HG02970 (cell line): ENCODE measurements at regions not wholly inside any gene's neighbourhood (a gene's known extent, or its start where the extent isn't known, plus 50 kb on each side); places are given as distances from the start of the nearest gene placed in this dataset.
"Not testable (repeated sequence)": the region's sequence is repeated elsewhere in the genome, so short reads cannot be mapped to it uniquely, and the experiment has no call there.

Experiments
- ATAC-seq: cut with Tn5 transposase; IDR thresholded peaks from one replicate; pipeline ENCODE4 v1.9.1; 2021; ENCODE audit warnings: mild to moderate bottlenecking, moderate library complexity, moderate number of reproducible peaks; ENCODE audit not compliant: unreplicated experiment, low FRiP score

DNA sequence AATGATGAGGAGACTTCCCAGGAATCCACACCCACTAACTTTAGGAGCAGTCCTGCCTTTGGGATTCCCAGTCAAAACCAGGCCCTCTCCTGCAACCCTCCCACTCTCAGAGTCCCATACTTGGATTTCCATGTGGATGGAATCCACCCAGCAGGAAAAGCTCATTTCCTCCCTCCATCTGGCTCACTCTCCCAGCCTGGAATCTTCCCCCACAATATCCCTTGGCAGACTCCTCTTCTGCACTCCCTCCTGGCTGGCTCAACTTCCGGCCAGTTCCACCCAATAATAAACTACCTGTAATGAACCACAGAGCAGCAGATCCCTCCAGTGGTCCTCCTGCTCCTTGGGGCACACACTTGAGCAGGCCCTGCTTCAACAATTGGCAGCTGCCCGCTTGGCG is 102.8 kb upstream of the EGLN3 start:
- ATAC-seq = no peak

- ATAC-seq = no peak
Observed at GRCh38 chr14:34052658-34053014, 101.8 kb upstream of the EGLN3 start.

DNA sequence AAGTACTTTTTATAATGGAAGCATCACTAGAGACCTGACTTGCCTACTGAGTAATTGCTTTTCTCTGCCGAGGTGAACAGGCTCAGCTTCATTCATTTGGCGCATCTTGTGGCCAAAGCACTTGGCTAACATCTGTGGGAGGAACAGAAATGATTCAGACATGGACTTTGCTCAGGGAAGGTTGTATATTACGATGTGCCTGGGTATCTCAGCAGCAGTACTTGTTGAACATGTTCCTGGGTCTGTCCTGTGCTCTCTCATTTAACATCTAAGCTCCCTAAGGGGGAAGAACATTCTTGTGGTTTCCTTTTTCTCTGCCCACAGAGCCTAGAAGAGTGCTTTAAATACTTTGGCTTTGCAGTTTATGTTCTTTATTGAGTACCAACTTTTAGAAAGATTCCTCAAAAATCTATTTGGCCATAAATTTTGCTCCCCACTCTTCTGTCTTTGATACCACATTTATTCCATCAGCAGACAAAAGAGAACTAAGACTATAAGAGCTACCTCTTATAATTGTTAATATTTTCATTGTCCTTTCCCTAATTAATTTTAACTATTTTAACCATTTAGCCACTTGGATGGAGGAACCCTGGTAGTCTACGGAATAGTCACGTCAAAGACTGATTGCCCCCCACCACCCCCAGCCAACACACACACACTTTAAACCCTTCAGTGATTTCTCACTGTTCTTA is 101.2 kb upstream of the EGLN3 start:
- ATAC-seq = no peak

DNA sequence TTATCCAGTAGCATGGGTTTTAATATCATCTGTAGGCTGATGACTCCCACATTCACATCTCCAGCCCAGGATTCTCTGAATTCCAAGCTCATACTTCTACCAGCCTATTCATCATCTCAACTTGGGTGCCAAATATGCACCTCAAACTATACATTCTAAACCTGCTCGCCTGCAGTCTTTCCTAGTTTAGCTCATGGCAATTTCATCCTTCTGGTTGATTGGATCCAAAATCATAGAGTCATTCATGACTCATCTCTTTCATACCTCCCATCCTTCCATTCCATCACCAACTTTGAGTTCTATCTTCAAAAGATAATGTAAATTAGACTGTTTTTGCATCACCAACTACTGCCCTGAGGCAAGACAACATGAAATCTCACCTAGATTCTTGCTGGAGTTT is 99.7 kb upstream of the EGLN3 start:
- ATAC-seq = no peak

DNA sequence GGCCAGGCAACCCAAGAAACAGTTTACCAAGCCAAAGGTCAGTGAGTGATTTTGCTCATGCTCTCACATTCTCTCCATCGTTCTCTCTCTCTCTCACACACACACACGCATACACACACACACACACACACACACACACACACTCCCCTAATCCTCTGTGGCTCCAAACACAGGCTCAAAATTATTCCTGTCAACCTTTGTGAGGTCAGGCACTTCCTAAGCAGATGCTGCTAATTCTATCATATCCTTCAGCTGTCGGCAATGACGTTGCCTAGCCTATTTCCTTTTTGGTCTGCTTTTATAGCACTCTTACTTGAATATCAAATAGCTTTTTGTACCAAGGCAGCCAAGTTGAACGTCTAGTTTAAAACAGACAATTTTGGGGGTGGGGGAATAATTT is 98.9 kb upstream of the EGLN3 start:
- no peak for ATAC-seq

- ATAC-seq = not testable (repeated sequence)
Observed at GRCh38 chr14:34049187-34049586, 98.3 kb upstream of the EGLN3 start.

GRCh38 chr14:34046799-34047520 is 96.1 kb upstream of the EGLN3 start:
- ATAC-seq = no peak

DNA sequence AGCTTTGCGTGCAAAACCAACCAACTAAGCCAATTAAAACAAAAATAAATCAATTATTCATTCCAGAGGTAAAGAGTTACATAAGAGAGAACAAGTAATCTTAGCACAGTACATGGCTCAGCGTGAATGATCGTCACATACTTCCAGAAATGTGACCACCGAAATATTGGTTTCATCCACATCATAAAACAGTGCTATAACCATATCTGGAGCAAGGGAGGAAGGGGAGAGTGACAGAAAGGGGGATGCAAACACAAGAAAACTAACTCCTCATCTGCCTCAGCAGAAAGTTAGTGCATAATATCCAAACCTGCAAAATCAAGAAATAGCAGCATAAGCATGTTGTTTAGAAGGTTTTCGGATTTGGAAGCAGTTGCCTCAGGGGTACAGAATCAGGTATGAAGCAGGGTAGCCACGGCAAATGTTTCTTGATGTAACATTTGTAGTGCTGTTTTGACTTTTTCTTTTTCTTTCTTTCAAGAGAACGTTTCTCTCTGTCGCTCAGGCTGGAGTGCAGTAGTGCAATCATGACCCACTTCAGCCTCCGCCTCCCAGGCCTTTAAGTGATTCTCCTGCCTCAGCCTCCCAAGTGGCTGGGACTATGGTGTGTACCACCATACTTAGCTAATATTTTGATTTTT is 93.9 kb upstream of the EGLN3 start:
- no peak for ATAC-seq

GRCh38 chr14:34044373-34044637 is 93.4 kb upstream of the EGLN3 start:
- no peak for ATAC-seq

- ATAC-seq = peak; percentile 68
Observed at GRCh38 chr14:34043627-34044372, 92.9 kb upstream of the EGLN3 start.

- ATAC-seq = no peak
Observed at GRCh38 chr14:34041220-34041619, 90.3 kb upstream of the EGLN3 start.

DNA sequence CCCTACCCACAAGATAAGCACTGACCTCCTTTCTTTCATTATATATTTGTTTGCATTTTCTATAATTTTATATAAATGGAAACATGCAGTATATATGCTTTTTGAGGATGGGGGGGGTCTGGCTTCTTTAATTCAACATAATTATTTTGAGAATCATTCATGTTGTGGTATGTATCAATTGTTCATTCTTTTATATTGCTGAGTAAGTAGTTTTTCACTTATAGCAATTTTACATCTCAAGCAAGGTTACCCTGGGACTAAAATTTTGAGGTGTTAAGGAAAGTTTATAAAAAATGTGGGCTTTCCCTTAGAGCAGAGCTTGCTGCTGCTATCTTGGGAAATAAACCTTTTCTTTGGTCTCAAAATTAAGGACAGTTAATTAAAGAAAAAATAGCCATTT is 89.9 kb upstream of the EGLN3 start:
- no peak for ATAC-seq

DNA sequence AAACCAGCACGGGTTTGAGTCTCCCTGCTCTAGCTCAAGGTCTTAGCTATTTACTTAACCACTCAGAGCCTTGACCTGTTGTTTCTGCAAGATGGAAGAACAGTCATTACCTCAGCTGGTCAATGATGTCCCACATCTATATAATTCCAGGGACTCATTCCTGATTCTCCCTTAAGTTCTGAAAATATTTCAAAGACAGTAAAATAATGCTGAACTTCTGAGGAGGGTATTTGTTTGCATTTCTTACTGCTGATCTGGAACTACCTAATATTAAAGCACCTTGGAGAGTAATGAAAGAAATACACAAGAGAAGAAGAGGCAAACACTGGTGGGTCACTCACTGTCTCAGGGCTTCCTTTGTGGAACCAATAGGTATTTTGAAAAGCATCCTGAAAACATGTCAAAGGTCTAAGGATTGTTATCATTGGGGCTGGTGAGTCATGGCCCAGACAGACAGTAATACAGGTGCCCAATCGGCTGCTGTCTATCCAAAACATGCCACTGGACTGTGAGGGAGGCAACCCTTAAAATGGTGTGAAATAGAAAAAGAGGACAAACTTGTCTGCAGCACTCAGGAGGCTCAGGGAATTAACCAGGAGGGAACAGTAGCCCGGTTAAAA is 88.7 kb upstream of the EGLN3 start:
- no peak for ATAC-seq

GRCh38 chr14:34038358-34039057 is 87.6 kb upstream of the EGLN3 start:
- ATAC-seq = no peak

DNA sequence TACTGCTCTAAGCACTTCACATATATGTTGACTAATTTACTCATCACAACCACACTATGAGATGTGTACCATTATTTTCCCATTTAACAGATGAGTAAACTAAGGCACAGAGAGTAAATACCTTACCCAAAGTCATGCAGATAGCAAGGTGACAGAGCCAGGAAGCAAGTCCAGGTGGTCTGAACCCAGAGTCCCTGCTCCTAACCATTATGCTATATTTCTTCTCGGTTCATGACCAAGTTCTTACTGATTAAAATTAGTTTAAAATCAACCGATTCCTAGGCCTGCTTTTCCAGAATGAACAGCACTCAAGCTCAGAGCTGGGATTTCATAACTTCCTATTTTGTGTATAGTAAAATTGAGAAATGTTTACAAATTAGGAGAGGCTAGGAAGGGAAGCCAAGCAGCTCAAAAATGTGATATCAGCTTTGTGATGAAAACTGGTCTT is 85.5 kb upstream of the EGLN3 start:
- ATAC-seq = no peak

DNA sequence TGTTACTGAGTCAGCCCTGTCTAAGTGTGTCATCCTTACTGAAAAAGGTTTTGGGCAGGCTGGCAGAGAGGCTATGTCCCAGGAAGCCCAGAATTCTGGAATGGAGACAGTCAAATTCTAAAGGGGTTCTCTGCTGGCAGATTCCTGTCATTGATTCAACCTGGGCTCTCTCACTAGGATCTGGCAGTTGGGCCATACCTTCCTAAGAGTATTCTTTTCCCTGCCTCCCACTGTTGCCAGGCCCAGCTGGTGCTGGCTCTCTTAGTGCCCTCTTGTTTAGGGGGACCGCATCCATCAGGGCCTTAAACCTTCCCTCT is 85.0 kb upstream of the EGLN3 start:
- no peak for ATAC-seq

DNA sequence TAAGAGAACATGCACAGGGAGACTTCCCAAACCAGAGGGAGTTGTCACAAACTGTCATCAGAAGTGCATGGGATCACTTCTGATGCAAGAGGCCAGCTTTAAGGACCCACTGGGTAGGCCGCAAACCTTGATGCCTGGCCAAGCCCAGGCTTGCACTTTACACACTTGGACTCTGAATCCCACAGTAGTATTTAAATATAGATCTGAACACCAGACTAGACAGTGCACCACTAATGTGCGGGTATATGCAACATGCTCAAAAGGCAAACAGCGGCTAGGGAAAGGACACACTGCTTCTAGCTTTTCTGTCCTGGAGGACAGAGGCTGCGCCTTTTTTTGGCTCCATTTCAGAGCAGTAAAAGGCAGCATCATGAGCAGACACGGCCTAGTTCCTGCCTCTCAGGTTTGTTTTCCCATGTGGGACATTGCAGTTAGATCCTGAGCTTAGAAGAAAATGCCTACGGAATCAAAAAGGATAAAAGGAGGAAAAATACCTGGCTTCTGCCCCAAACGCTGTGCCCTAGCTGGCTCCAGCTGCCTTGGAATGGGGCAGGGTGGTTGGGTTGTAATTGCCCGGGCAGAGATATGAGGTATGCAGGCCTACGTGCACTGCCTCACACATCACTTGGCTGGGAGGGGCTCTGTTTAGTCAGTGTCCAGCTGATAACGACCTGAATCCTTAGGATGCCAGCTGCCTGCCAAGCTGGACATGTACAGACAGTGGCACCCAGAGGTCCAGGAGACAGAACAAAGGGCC is 84.5 kb upstream of the EGLN3 start:
- no peak for ATAC-seq

- ATAC-seq = no peak
Observed at GRCh38 chr14:34034447-34035176, 83.7 kb upstream of the EGLN3 start.

DNA sequence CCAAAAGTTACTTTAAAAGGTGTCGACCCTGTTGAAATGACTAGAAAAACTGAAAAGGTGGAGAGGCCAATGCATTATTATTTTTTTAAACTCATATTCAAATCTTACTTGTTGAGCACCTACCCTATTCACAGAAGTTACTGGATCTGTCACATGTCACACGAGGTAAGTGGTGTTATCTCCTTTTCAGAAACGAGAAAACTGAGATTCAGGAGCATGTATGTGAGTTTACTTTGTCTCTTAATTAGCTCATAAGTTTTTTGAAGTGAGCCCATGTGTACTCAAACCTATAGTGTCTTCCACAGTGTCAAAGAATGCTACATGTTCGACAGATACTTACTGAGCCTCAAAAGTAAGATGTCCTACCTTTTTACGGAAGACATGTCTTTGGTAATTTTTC is 81.8 kb upstream of the EGLN3 start:
- ATAC-seq = no peak
